ENCODE measurements at regions not wholly inside any gene's neighbourhood (a gene's known extent, or its start where the extent isn't known, plus 50 kb on each side); places are given as distances from the start of the nearest gene placed in this dataset.

- ATAC-seq: no peak
Measured at GRCh38 chrX:69268611-69269010, 103.4 kb upstream of the PJA1 start.

GRCh38 chrX:69264158-69264581 is 98.9 kb upstream of the PJA1 start:
- Histone ChIP-seq H3K9me3 (no peaks in the 10 kb centered on the region), H3K4me3 (no peak overlapping the region), H3K36me3 (no peaks in the 10 kb centered on the region), H3K27me3 (no peaks in the 10 kb centered on the region), H3K27ac (no peak overlapping the region), H3K4me1 (no peaks in the 10 kb centered on the region)
- intact Hi-C loops (cut with DNase I; ENCODE audit: low total_unique reads): no loop called here
- ATAC-seq (no peak), DNase-seq (no peak)
- TF ChIP-seq CTCF (IDR thresholded peaks at IDR 0.05 in 4 of 5, conservative IDR thresholded peaks at IDR 0.05 in 1 of 5) (no peak), POLR2A (IDR thresholded peaks at IDR 0.05) (no peak)
- in situ Hi-C loops (cut with MboI; ENCODE audit: low sequenced_read_pairs in 4 of 4): no loop called here

More at GRCh38 chrX:69268611-69269010, 103.4 kb upstream of the PJA1 start:
- Histone ChIP-seq H3K9me3 (no peaks in the 10 kb centered on the region), H3K4me1 (no peaks in the 10 kb centered on the region), H3K36me3 (no peaks in the 10 kb centered on the region), H3K27me3 (no peaks in the 10 kb centered on the region), H3K27ac (no peak overlapping the region), H3K4me3 (no peak overlapping the region)
- in situ Hi-C loops (cut with MboI; ENCODE audit: low sequenced_read_pairs in 4 of 4): no loop called here
- intact Hi-C loops (cut with DNase I; ENCODE audit: low total_unique reads): no loop called here
- DNase-seq: no peak
- no peak for TF ChIP-seq POLR2A (IDR thresholded peaks at IDR 0.05)
- no peak for TF ChIP-seq CTCF (IDR thresholded peaks at IDR 0.05 in 4 of 5, conservative IDR thresholded peaks at IDR 0.05 in 1 of 5)

GRCh38 chrX:69263251-69263820 is 98.1 kb upstream of the PJA1 start:
- Histone ChIP-seq H3K27me3 (no peaks in the 10 kb centered on the region), H3K4me1 (no peaks in the 10 kb centered on the region), H3K4me3 (no peak overlapping the region), H3K27ac (no peak overlapping the region), H3K36me3 (no peaks in the 10 kb centered on the region), H3K9me3 (no peaks in the 10 kb centered on the region)
- intact Hi-C loops (cut with DNase I; ENCODE audit: low total_unique reads) (no loop called here), in situ Hi-C loops (cut with MboI; ENCODE audit: low sequenced_read_pairs in 4 of 4) (no loop called here)
- DNase-seq (no peak), ATAC-seq (no peak)
- TF ChIP-seq CTCF (IDR thresholded peaks at IDR 0.05 in 4 of 5, conservative IDR thresholded peaks at IDR 0.05 in 1 of 5): no peak
- no peak for TF ChIP-seq POLR2A (IDR thresholded peaks at IDR 0.05)

GRCh38 chrX:69262036-69262936 is 97.0 kb upstream of the PJA1 start:
- in situ Hi-C loops (cut with MboI; ENCODE audit: low sequenced_read_pairs in 4 of 4): no loop called here
- Histone ChIP-seq H3K4me1 (no peaks in the 10 kb centered on the region), H3K27ac (no peak overlapping the region), H3K27me3 (no peaks in the 10 kb centered on the region), H3K4me3 (no peak overlapping the region), H3K36me3 (no peaks in the 10 kb centered on the region), H3K9me3 (no peaks in the 10 kb centered on the region)
- ATAC-seq (no peak), DNase-seq (no peak)
- intact Hi-C loops (cut with DNase I; ENCODE audit: low total_unique reads): no loop called here
- TF ChIP-seq POLR2A (IDR thresholded peaks at IDR 0.05) (no peak), CTCF (IDR thresholded peaks at IDR 0.05 in 4 of 5, conservative IDR thresholded peaks at IDR 0.05 in 1 of 5) (no peak)

Data from gastrocnemius medialis (tissue), 4 donors.